HG03095 (cell line): ENCODE measurements at regions not wholly inside any gene's neighbourhood (a gene's known extent, or its start where the extent isn't known, plus 50 kb on each side); places are given as distances from the start of the nearest gene placed in this dataset.
"Not testable (repeated sequence)": the region's sequence is repeated elsewhere in the genome, so short reads cannot be mapped to it uniquely, and the experiment has no call there.

ENCODE experiments used
- ATAC-seq: cut with Tn5 transposase; IDR thresholded peaks from one replicate; pipeline ENCODE4 v1.9.1; 2021; ENCODE audit warnings: moderate library complexity; ENCODE audit not compliant: unreplicated experiment

DNA sequence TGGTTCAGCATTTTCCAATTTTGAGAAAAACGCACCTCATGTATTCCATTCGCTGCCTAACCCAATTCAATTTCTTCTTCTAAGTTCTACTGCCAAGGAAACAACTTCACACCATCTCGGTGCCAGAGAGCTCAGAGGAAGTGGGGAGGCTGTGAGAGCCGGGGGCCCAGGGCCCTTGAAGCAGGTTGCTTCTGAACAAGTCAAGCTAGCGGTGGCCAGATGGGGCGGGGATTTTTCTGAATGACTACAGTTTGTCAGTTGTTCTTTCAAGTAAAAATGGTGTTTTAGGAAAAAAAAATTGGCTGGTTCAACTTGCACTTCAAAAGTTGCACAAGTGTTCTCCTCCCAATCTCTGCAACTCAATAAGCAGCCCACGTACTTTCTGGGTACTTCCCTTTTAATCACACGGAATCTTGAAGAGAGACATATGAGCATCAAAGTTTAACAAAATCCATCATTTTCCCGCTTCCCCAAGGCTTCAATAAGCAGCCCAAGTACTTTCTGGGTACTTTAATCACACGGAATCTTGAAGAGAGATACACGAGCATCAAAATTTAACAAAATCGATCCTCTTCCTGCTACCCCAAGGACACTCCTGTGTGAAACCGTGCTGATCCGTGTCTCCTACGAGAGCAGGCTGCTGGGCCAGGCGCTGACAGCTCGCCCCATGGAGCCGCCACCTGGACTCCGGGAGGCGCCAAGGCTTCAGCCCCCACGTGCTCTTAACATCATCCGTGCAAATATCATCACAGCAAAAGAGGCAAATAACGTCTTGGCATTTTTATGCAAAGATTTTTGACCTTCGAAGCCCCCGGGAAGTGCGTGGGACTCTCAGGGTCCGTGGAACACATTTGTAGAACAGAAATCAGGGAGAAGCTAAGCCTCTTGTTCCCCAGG is 186.7 kb upstream of the PDE10A start:
- ATAC-seq: no peak

DNA sequence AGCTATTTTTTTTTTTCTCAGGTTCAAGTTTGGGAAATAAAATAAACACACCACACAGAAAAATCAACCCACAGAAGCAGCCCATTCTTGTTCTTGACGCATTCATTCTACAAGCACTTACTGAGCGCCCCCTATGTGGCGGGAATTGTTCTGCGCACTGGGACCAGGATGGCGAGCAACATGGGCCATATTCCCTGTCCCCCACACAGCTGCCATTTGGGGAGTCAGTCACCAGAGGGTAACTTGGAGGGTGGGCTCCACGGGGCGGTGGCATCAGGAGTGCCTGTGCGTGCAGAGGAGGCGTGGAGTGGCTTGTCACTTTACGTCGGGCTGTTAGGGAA is 185.0 kb upstream of the PDE10A start:
- ATAC-seq: no peak

DNA sequence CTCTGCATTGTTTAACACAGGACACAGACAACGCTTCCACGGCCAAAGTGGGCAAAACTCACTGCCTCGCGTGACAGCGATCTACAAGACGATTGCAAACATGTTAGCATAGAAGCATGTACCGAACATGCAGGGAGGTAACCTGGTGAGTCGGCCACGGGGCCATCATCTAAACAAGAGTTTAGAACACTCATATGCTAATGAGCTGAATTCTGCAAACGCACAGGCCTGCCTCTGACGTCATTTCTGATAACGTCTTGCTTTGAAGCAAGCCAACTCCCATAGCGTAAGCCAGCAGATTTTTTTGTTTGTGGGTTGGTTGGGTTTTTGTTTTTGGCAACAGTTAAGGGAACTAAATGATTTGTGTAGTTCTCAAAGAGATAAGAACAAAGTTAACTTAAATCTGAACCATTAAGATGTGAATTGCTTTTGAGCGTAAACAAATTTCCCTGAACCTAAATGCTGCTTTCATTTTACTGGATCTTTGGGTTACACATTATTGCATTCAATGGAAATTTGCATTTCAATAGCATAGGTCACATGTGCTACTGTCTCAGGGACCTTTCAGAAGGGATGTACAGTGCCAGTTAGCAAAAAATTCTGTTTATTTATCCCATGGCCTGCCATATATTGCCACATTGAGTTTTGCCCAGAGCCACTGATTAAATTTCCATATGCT is 184.5 kb upstream of the PDE10A start:
- no peak for ATAC-seq

DNA sequence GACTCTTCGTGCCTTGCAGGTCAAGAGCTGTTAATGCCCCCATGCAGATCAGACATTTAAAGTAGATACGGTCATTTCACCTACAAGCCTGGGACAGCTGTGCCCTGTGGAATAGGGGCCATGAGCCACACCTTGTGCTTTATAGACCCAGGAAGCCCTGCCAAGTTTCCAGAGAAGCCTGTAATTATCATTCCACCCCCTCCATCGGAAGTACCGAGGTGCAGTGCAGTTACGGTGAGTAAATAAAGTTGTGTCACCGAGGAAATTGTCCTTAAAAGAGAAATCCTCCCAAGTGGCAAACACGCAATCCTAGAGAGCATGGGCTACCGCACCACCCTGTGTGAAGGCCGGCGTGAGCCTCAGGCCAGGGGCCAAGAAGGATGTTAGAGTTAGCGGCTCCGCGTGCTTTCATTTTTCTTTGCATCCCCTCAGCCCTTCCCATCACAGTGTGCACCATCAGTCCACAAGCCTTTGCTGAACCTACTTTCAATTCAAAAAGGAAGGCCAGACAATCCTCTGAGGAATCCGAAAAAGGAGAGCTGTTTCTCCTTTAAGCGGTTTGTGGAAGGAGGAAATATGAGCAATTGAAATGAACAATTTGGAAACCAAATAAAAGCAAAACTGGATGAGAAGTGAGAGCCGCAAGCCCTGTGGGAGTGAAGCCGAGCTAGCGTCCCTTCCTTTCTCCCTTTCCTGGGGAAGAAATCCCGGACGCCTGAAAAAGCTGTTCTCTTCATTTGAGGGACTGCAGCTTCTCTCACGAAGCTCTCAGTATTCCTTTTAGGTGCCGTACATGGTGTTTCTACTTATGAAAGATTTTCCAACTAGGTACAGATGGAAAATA is 183.3 kb upstream of the PDE10A start:
- no peak for ATAC-seq

DNA sequence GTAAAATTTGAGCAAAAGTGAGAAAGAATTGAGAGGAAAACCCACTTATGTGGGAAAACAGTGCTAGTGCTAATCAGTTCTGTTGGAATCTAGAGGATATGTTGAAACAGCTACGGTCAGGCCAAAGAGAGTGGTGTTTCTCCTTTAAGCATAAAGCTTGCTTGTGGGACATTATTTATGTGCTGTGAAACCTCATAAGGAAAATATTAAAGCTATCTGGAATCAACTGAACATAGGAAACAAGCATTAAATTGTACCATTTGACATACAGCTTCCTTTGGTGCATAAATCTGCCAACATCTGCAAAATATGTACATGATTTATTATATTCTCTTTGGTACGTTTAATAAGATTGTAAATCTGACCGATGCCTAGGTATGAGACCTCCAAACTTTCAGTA is 182.5 kb upstream of the PDE10A start:
- no peak for ATAC-seq

DNA sequence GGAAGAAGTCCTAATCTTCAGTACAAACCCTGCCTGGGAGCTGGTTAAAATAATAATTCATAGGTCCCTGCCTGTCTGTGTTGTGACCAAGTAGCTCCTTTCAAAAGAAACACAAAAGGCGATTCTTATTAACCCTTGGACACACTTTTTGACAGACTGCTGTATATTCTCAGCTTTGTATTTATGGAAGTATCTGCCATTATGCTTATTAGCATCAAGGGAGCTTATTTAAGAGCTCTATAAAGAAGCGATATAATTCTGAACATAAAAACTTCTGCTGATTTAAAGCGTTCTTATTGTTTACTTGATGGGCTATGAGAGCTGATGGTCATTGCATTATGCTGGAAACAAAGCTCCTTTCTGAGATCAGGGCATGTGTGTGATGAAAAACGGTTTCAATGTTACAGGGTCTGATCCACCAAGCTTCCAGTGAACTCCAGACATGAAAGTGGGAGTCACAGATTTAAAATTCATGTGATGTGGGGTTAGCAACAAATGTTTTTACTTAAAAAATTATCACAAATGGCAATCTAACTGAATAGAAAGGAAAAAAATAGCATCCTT is 181.8 kb upstream of the PDE10A start:
- ATAC-seq: no peak

DNA sequence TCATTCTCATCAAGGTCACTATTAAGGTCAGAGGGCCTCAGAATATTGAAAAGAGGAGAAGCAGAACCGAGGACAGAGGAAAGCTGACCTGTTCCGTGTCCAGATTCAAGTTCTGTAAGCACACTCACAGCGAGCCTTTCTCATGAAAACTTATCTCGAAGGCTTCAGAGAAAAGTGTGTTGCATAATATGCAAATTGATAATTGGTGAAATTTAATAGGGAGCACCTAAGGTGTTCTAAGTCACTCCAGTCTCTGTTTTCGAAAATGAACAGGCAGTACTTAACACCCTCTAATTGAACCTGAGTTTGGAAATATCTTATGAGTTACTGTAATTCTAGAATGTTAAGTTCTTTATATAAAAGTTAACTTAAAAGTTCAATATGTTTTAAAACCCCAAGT is 181.2 kb upstream of the PDE10A start:
- no peak for ATAC-seq

DNA sequence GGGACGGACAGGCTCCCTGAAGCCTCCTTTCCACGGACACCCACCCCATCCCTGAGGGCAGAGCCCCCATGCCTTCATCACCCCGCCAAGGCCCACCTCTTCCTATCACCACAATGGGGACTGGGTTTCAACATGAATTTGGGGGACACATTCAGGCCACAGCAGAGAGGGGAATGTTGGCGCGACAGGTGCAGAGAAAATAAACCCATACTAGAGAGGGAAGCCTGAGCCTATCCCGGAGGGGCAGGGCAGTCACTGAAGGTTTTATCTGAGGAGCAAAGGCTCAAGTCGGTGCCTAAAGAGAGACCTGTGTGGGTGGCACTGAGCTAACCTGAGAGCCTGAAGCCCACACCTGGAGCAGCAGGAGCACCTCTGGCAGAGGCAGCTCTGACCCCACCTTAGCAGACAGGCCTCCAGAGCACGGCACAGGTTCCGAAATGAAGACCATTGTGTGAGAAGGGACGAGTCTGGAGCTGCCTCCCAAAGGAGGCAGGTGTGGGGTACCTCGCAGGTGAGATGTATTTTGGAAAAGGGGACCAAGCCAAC is 180.6 kb upstream of the PDE10A start:
- ATAC-seq: no peak

DNA sequence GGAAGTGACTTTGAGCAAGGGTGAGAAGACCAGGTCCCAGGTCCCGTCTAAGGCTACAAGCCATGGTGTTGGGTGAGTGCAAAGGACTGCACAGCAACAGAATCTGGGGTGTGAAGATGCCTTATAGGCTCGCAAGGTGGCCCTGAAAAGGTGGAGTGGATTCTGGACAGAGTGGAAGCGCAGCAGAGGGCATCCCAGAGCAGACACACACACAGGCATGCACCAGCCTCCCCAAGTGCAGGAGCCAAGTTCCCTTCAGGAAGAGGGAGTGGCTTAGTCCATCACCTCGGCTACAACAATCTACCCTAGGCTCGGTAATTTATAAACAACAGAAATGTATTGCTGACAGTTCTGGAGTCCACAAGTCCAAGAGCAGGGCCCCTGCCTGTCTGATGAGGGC is 180.1 kb upstream of the PDE10A start:
- ATAC-seq: no peak

DNA sequence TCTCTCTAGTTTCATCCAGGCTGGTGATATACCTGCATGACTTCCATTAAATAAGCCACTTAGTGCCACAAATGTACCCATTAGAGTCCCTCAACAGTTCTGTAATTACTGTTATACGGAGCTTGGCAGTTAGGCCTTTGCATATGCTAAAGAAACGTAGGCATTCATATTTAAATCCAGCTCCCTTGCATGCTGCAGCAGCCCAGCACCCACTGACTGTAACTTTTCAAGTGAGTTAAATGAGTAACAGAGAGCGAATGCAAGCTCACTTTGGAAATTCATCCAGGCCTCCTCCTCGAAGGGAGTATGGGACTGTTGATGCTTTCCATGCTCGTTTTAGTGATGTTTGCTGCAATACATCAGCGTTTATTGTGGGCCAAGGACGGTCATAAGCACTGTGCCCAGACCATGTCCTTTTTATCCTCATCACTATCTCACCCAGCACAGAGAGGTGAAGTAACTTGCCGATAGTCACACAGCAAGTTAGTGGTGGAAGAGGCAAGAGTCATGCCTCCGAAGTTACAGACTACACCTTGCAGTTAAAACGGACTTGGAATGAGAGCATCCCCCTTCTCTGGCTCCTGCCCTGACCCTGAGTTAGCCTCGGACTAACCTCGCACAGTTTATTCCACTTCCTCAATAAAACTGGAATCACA is 179.4 kb upstream of the PDE10A start:
- ATAC-seq: no peak

DNA sequence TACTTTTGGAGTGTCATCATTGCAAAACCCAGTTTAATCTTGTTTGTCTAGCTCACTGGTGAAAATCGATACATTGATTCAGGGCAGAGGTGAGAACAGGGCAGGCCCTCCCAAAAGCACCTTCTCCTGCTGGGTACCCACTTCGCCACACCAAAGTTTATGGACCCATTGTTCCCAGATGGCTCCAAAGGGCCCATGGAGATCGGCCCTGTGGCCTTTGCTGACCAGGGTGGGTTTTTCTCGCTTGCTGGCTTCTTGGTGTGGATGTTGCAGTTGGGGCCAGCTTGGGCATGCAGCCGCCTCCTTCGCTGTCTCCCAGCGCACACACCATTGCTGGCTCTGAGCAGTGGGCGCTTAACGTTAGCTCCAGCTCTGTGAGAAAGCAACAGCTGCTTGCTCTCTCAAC is 178.1 kb upstream of the PDE10A start:
- no peak for ATAC-seq

DNA sequence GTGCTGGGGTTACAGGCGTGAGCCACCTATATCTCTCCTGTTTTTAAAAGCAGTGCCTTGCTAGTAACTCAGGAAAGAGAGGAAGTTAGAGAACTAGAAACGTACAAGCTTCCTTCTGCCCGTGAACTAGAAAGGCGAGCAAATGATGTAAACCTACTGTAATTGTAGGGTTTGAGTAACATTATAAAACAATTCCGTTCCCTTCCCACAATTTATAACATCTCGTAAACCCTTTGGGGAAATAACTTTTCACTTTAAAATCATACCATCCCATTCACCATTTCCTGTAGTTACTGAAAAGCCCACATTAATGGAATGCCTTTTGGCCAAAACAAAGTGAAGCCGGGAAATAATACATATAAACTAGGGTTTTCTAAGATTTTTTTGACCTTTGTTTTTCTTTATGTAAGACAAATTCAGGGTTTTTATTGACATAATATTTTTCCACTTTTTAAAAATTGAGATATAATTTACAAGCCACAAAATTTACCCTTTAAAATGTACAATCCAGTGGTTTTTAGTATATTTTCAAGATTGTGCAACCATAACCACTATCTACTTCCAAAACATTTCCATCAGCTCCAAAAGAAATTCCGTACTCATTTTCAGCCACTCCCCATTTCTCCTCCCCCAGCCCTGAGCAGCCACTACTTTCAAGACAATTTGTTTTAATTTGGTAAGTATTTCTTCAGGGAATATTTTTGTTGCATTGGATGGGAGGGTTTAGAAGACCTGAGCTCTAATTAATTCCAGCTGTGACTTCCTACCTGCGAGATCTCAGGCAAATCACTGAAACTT is 175.1 kb upstream of the PDE10A start:
- no peak for ATAC-seq

DNA sequence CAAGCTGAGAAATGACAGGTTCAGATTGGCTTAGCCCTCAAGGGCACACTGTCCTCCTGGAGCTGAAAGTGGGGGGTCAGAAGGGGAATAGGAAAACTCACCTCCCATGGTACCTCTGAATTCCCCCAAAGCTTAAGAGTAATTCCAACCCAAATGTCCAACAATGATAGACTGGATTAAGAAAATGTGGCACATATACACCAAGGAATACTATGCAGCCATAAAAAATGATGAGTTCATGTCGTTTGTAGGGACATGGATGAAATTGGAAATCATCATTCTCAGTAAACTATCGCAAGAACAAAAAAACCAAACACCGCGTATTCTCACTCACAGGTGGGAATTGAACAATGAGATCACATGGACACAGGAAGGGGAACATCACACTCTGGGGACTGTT is 173.6 kb upstream of the PDE10A start:
- ATAC-seq: not testable (repeated sequence)

DNA sequence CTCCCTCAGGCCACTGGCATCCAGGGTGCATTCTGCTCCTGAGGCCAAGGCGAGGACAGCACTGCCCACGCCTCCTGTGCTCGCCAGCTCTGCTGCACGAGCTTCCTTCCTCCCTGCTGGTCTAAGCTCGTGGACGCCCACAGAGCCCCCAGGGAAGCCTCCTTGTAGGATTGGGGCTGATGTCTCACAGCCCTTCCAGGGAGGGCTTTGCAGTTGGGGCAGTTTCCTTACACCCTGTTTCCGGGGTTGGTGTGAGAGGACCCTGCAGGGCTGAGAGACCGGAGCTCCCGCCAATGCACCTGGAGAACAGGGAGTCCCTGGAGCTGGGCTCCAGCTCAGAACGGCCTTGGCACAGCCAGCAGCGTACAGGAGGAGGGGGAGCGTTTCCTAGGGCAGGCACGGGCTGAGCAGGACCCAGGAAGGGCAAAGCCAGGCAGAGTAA is 172.4 kb upstream of the PDE10A start:
- ATAC-seq: no peak

DNA sequence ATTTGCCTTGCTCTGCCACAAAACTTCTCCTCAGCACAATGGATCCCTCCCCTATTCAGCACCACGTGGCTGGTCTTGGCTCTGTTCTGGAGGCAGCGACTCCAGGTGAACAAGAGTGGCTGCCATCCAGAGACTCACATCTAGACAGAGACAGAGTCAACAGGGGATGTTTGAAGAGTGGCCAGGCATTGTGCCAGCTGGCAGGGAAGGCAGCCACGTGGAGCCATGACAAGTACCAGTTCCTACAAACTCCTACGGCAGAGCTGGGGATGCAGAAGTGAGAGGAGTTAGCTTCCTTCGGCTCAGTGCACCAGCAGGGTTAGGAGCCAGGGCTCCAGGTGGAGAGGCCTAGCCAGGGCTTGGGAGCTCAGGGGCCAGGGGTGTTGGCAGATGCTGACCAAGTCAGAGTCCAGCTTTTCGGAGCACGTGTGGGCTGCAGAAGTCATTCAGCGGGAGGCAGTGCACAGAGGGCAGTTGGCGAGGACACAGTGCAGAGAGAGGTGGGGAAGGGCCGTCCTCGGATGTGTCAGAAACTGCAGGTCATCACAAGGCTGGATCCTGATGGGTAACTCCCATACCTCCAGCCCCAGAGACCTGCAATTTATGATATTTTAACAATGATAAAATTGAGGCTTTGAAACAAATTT is 171.7 kb upstream of the PDE10A start:
- ATAC-seq: no peak

DNA sequence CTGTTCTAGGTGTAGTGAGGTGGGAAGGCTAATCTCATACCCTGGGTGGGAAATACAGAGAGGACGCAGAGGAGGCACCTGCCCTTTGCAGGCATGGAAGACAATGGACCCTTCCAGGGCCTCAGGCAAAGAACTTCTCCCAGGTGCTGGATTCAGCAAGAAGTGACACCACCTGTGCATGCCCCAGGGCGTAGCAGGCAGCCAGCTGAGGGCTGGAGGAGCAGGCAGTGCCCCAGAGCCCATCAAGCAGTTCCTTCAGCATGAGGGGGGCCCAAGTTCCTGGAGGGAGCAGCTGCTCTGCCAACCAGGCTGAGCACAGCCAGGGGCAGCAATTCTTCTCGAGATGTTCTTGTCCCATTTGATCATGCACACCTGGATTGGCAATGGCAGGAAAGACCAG is 170.3 kb upstream of the PDE10A start:
- no peak for ATAC-seq

DNA sequence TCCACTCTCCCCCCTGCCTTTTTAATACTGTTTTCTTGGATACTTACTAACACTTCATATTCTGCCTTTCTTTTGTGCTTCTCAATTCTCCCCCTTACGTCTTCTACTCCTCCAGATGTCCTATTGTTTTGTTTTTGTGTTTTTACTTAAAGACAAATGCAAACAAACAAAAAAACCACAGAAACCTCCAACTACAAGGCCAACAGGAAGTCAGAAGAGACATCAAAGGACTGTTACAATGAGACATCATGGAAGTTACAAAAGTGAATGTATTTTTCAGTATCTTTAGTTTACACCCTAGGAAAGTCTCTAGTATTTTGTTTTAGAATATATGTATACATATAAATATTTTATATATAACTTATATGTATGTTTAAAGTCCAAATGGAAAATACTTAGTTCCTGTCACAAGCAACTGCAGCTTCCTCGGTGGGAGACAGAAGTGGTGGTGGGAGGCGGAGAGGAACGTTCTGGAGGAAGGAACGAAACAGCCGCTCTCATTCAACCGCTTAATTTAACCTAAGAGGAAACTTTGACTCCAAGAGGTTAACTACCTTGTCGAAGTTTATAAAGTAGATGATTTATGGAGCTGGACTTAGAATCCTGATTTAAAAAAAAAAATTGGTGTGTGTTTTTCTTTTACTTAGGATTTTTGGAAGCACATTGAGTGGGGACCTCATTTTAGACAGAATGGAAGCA is 168.9 kb upstream of the PDE10A start:
- ATAC-seq: no peak

DNA sequence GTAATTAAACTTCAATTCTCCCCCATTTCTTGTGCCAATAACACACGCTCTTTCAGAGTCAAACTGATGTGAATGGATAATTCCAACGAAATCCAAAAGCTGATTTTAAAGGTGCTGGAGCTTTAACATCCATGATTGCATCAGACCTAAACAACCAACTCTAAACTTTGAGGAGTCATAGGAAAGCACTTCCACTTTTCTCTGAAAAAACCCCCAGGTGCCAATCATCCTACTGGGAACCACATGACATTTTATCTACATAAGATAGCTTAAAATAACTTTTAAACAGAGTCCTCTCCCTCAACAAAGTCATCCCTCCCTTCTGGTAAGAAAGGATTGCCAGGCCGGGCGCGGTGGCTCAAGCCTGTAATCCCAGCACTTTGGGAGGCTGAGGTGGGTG is 167.7 kb upstream of the PDE10A start:
- no peak for ATAC-seq

DNA sequence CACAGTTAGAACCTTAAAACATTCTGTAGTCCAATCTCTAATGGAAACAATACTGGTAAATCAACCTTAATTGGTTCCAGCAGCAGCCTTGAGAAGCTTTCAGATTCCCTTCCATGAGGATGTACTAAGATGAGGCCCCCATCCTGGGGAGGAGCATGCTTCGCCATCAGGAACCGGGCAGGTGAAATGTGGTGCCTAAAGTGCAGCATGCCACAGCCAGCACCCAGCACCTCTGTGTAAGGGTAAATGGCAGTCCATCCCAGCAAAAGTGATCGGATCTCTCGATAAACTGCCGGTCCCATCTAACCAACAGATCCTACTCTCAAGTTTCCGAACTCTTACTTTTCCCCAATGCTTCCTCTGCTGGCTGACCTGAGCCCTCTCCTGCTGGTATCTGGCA is 166.3 kb upstream of the PDE10A start:
- no peak for ATAC-seq
